HUES6 (cell line): ENCODE measurements at regions not wholly inside any gene's neighbourhood (a gene's known extent, or its start where the extent isn't known, plus 50 kb on each side); places are given as distances from the start of the nearest gene placed in this dataset.
"Not testable (repeated sequence)": the region's sequence is repeated elsewhere in the genome, so short reads cannot be mapped to it uniquely, and the experiment has no call there.

Experiments
- H3K27ac ChIP-seq: 2 replicates; pipeline ENCODE4 v1.7.0; 2013; ENCODE audit warnings: low read depth, mild to moderate bottlenecking, low read length, inconsistent platforms
- H3K27me3 ChIP-seq: 2 replicates; pipeline ENCODE4 v1.6.1; 2013; ENCODE audit warnings: low read length; ENCODE audit not compliant: control insufficient read depth, insufficient read depth
- H3K36me3 ChIP-seq: 2 replicates; pipeline ENCODE4 v1.6.1; 2013; ENCODE audit warnings: low read length; ENCODE audit not compliant: control insufficient read depth, insufficient read depth
- H3K4me1 ChIP-seq: 2 replicates; pipeline ENCODE4 v1.6.1; 2013; ENCODE audit warnings: low read length; ENCODE audit not compliant: control insufficient read depth, insufficient read depth
- H3K4me3 ChIP-seq: 2 replicates; pipeline ENCODE4 v1.5.1; 2013; ENCODE audit warnings: low read depth, low read length
- H3K9ac ChIP-seq: one replicate; pipeline ENCODE4 v1.6.1; 2013; ENCODE audit warnings: mild to moderate bottlenecking, low read length
- H3K9me3 ChIP-seq: 2 replicates; pipeline ENCODE4 v1.6.1; 2013; ENCODE audit warnings: low read depth, low read length; ENCODE audit not compliant: control insufficient read depth, insufficient read depth

DNA sequence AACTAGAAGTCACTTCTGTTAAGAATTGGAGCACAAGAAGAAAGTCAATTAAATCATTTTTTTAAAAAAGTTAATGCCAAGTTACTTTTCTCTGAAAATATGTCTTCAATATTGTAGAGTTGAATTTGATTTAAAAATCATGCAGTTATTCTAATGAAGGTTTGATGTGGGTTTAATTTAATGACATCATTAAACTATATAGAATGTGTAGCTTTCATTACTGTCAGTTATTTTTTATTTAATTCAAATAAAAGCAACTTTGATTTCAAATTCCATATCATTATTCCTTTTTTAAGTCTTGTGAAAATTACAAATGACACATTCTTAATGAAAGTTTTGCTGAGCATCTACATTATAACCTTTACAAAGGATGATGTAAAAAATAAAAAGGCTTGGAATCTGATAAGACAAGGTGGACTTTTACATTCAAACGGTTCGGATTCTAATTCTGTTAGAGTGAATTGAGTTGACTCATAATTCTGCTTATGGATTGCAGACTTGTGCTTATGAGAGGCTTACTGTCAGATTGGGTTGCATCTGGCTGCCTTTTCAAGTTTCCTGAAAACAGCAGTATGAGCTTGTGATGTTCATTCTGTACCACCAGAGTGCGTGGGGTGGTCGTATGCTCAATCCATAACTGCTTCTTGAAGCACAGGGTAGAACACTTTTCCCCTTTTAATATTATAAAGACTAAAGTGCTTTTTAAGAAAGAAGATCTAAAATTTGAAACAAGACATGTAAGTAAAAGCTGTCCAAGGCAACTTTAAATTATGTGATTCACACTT is 253.0 kb upstream of the ARRDC3 start:
- Histone ChIP-seq H3K27ac (no peak overlapping the region), H3K9me3 (no peaks in the 10 kb centered on the region), H3K27me3 (no peaks in the 10 kb centered on the region), H3K9ac (no peak overlapping the region), H3K4me1 (peaks cover 7% of the 10 kb centered on the region; the same call in 1 of the 2 replicates), H3K4me3 (no peak overlapping the region), H3K36me3 (no peaks in the 10 kb centered on the region)

DNA sequence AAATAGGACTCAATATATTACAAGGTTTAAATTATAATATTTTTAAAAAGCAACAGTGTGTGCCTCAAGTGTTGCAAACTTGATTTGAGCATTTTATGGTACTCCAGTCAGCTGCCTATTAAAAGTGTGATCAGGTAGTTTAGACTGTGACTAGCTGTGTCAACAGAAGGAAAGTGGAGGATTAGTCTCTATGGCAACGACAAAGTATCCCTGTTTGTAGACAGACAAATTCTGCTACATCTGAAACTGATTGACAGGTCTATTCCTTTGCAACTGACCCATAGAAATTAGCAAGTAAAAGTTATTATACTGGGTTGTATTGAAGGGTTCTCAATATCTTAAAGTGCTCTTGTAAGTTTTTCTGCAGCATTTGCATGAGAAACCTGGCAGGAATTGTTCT is 249.8 kb upstream of the ARRDC3 start:
- Histone ChIP-seq H3K27ac (no peak overlapping the region), H3K9me3 (no peaks in the 10 kb centered on the region), H3K4me1 (no peaks in the 10 kb centered on the region), H3K36me3 (no peaks in the 10 kb centered on the region), H3K9ac (no peak overlapping the region), H3K4me3 (no peak overlapping the region), H3K27me3 (no peaks in the 10 kb centered on the region)

- H3K27me3 ChIP-seq, result no peaks in the 10 kb centered on the region
- H3K4me3 ChIP-seq, result no peak overlapping the region
- H3K36me3 ChIP-seq, result no peaks in the 10 kb centered on the region
- no peaks in the 10 kb centered on the region for H3K9me3 ChIP-seq
- H3K9ac ChIP-seq, result no peak overlapping the region
- H3K4me1 ChIP-seq, result no peaks in the 10 kb centered on the region
- no peak overlapping the region for H3K27ac ChIP-seq
These were observed 228.6 kb upstream of the ARRDC3 start for GRCh38 chr5:91611746-91612145.

GRCh38 chr5:91607675-91608074 is 224.6 kb upstream of the ARRDC3 start:
- no peaks in the 10 kb centered on the region for H3K4me1 ChIP-seq
- H3K9me3 ChIP-seq, result no peaks in the 10 kb centered on the region
- no peak overlapping the region for H3K27ac ChIP-seq
- no peak overlapping the region for H3K4me3 ChIP-seq
- H3K9ac ChIP-seq, result no peak overlapping the region
- no peaks in the 10 kb centered on the region for H3K27me3 ChIP-seq
- H3K36me3 ChIP-seq, result no peaks in the 10 kb centered on the region

DNA sequence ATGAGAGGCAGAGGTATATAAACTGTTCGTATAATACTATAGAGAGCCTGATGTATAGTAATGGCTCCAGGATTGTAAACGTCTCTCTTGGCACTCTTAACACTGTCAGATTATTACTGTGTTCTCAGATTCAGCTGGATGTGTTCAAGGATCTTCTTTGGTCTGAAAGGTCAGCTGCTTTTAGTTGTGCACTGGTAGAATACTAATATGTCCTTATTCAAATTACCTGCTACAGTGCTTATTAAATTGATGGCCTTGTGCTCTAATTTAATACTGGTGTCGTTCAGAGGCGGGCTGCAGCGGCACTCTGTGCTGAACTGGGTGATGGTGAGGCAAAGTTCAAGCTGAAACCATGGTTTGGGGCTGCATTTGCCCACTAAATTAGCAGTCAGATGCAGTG is 216.7 kb upstream of the ARRDC3 start:
- H3K4me3 ChIP-seq, result no peak overlapping the region
- no peaks in the 10 kb centered on the region for H3K4me1 ChIP-seq
- no peak overlapping the region for H3K9ac ChIP-seq
- H3K27ac ChIP-seq, result no peak overlapping the region
- no peaks in the 10 kb centered on the region for H3K27me3 ChIP-seq
- H3K36me3 ChIP-seq, result no peaks in the 10 kb centered on the region
- H3K9me3 ChIP-seq, result no peaks in the 10 kb centered on the region

DNA sequence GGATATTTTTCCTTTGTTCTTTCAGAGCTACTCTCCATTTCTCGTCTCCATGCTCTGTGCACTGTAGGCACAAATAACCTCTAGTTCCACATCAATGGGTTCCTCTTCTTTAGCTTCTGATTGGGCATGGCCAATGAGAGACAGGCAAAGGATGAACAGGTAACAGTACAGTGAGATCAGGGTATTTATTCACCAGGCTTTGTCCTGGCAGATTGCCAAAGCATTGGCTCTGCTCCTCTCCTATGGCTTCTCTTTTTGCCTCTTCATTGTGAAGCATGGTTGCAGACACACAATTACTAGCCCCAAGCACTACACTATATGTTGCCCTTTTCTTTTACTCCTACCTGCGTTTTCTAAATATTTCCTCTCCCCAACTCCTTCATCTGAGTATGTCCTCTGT is 215.1 kb upstream of the ARRDC3 start:
- peaks cover 10% of the 10 kb centered on the region for H3K9me3 ChIP-seq
- H3K9ac ChIP-seq, result no peak overlapping the region
- no peak overlapping the region for H3K4me3 ChIP-seq
- no peaks in the 10 kb centered on the region for H3K27me3 ChIP-seq
- H3K4me1 ChIP-seq, result no peaks in the 10 kb centered on the region
- H3K27ac ChIP-seq, result no peak overlapping the region
- no peaks in the 10 kb centered on the region for H3K36me3 ChIP-seq

DNA sequence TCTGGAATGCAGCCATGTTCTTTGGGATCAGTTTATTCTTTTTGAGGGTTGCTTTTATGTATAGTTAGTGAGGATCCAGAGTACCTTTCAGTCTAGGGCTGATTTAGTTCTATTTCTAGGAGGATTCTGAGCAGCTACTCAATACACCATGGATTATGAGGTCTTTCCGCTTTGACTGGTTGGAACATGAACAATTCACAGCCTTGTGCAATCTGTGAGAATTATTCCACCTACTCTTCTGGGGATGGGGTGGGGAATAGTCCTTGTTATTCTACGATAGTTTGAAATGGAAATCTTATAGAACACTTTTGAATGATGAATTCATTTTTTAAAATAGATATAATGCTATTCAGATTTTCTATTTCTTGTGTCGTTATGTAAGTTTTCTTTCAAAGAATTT is 212.3 kb upstream of the ARRDC3 start:
- Histone ChIP-seq H3K9me3 (peaks cover 27% of the 10 kb centered on the region), H3K4me3 (no peak overlapping the region), H3K27ac (no peak overlapping the region), H3K9ac (no peak overlapping the region), H3K27me3 (no peaks in the 10 kb centered on the region), H3K36me3 (no peaks in the 10 kb centered on the region), H3K4me1 (no peaks in the 10 kb centered on the region)

- Histone ChIP-seq H3K36me3 (no peaks in the 10 kb centered on the region), H3K4me3 (no peak overlapping the region), H3K27ac (no peak overlapping the region), H3K27me3 (no peaks in the 10 kb centered on the region), H3K9ac (no peak overlapping the region), H3K9me3 (peaks cover 38% of the 10 kb centered on the region), H3K4me1 (no peaks in the 10 kb centered on the region)
These were observed 208.0 kb upstream of the ARRDC3 start for GRCh38 chr5:91591076-91591475.

DNA sequence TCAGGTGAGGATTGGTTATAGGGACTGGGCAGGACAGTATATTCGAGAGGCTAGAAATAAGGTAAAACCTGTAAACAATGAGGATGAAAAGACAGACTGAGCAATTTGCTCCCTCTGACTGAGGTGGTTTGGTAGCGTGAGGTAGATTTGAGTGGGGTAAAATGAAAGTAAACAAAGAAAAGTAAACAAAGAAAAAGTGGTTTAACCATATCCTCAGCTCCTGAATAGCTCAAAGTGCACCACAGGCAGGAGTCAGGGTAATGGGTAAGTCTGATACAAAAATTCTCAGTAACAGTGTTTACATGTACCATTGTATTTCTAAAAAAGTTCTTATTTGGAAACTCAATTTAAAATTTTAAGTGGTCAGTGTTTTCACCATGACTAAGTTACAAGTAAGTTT is 203.1 kb upstream of the ARRDC3 start:
- Histone ChIP-seq H3K4me1 (no peaks in the 10 kb centered on the region), H3K4me3 (no peak overlapping the region), H3K9ac (no peak overlapping the region), H3K9me3 (peaks cover 18% of the 10 kb centered on the region), H3K36me3 (no peaks in the 10 kb centered on the region), H3K27ac (no peak overlapping the region), H3K27me3 (no peaks in the 10 kb centered on the region)

DNA sequence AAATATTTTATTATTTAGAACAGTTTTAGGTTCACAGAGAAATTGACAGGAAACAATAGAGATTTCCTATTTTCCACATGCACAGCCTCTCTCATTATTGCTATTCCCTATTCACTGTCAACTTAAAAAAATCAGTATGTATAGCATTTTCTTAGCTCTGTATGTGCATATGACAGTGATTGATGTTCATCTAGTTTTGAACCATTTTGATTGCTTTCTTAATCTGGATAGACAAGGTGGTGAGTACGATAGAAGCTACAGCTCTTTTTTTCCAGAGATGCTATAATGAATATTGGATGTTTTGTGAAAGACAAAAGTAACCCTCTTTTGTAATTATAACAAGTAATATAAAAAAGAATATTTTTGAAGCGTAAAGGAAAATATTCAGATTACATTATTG is 201.2 kb upstream of the ARRDC3 start:
- Histone ChIP-seq H3K9me3 (peaks cover 8% of the 10 kb centered on the region), H3K4me1 (no peaks in the 10 kb centered on the region), H3K36me3 (no peaks in the 10 kb centered on the region), H3K27me3 (no peaks in the 10 kb centered on the region), H3K9ac (no peak overlapping the region), H3K27ac (no peak overlapping the region), H3K4me3 (no peak overlapping the region)

DNA sequence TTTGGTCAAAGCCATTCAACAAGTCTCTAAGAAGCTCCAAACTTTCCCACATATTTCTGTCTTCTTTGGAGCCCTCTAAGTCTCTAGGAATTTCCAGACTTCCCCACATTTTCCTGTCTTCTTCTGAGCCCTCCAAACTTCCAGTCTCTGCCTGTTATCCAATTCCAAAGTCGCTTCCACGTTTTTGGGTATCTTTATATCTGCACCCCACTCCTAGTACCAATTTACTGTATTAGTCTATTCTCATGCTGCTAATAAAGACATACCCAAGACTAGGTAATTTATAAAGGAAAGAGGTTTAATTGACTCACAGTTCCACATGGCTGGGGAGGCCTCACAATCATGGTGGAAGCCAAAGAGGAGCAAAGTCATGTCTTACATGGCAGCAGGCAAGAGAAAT is 182.9 kb upstream of the ARRDC3 start:
- H3K4me1 ChIP-seq, H3K27ac ChIP-seq, H3K36me3 ChIP-seq, H3K9ac ChIP-seq, H3K27me3 ChIP-seq, H3K4me3 ChIP-seq: not testable (repeated sequence)
- peaks cover 15% of the 10 kb centered on the region for H3K9me3 ChIP-seq
